K562 (cell line): ENCODE measurements at regions not wholly inside any gene's neighbourhood (a gene's known extent, or its start where the extent isn't known, plus 50 kb on each side); places are given as distances from the start of the nearest gene placed in this dataset.
"Not testable (repeated sequence)": the region's sequence is repeated elsewhere in the genome, so short reads cannot be mapped to it uniquely, and the experiment has no call there.

Experiments
- ATAC-seq: fragments of 200-7000 bp; cut with Tn5 transposase; 3 replicates; pipeline ENCODE4 v1.9.1; 2020; ENCODE audit warnings: moderate library complexity
- BruUV-seq: library from RNA; stranded (reverse); fragments of 400-500 nt; replicated peaks from 2 replicates; lab custom pipeline; 2021; lab: Mats Ljungman, UMichigan
- CTCF ChIA-PET: fragments of 300-600 bp; formaldehyde crosslinking; extraction: SDS; loops from one replicate; lab custom pipeline; 2021; ENCODE audit warnings: low intra/inter-chr PET ratio; lab: Yijun Ruan, JAX
- POLR2A ChIA-PET: fragments of 300-600, 350-650 bp; sonication (Branson Sonifier 250); formaldehyde crosslinking; extraction: SDS; loops from one replicate; lab custom pipeline; 2021; ENCODE audit warnings: antibody characterized with exemption, inconsistent platforms; lab: Yijun Ruan, JAX
- DNase-seq, 4 experiments: peaks; one replicate each; pipeline versions ENCODE4 v3.0.0 to v3.0.0-alpha.2; 2011 to 2018; ENCODE audit warnings: low spot score in 3 of 4, mixed read lengths in 3 of 4; ENCODE audit errors: extremely low read depth in 1 of 4
- FAIRE-seq: peaks from 2 replicates; lab custom pipeline; 2011; peaks lifted over from hg19 to GRCh38; lab: Jason Lieb, UNC
- H2AFZ ChIP-seq: 2 replicates; pipeline ENCODE4 v1.6.0; 2011; ENCODE audit warnings: low read depth, low read length, control low read depth, inconsistent platforms
- H3K27ac ChIP-seq: fragments of 200-600 bp; 3 replicates; pipeline ENCODE4 v1.8.0; 2011; ENCODE audit warnings: low read depth, mild to moderate bottlenecking, control low read depth, inconsistent platforms, low read length, moderate library complexity, mixed read lengths; ENCODE audit errors: extremely low read depth
- H3K27me3 ChIP-seq, 2 experiments: fragments of 300-600 bp in 1 of 2; 2 replicates in 1 of 2; 3 replicates in 1 of 2; pipeline versions ENCODE4 v1.6.0 to v1.8.0; 2011; ENCODE audit warnings: inconsistent platforms in 2 of 2, low read length in 2 of 2, mild to moderate bottlenecking in 1 of 2, mixed read lengths in 1 of 2, moderate library complexity in 1 of 2; ENCODE audit not compliant: control insufficient read depth in 2 of 2, insufficient read depth in 2 of 2
- H3K36me3 ChIP-seq: fragments of 300-600 bp; 3 replicates; pipeline ENCODE4 v1.8.0; 2011; ENCODE audit warnings: mild to moderate bottlenecking, low read length, inconsistent platforms; ENCODE audit not compliant: control insufficient read depth, insufficient read depth
- H3K4me1 ChIP-seq, 2 experiments: fragments of 200-600 bp in 1 of 2; replicated peaks in 1 of 2; 2 replicates in 1 of 2; 3 replicates in 1 of 2; pipeline versions ENCODE4 v1.5.1 to v1.8.0; 2011; ENCODE audit warnings: inconsistent platforms in 2 of 2, low read length in 2 of 2, mild to moderate bottlenecking in 1 of 2, mixed read lengths in 1 of 2, moderate library complexity in 1 of 2; ENCODE audit not compliant: control insufficient read depth in 2 of 2, insufficient read depth in 2 of 2
- H3K4me2 ChIP-seq: 2 replicates; pipeline ENCODE4 v1.6.1; 2011; ENCODE audit warnings: low read length, control low read depth, inconsistent platforms, mixed read lengths; ENCODE audit not compliant: insufficient read depth
- H3K4me3 ChIP-seq: fragments of 200-600 bp; sonication (generic), shearing (Covaris generic); 2 replicates; pipeline ENCODE4 v1.5.1; 2016; ENCODE audit warnings: control low read depth, inconsistent platforms
- H3K79me2 ChIP-seq: fragments of 200-600 bp; 3 replicates; pipeline ENCODE4 v1.8.0; 2011; ENCODE audit warnings: low read length, inconsistent platforms; ENCODE audit not compliant: control insufficient read depth, insufficient read depth
- H3K9ac ChIP-seq, 2 experiments: 2 replicates each; pipeline versions ENCODE4 v1.6.0 to v1.6.1; 2011; ENCODE audit warnings: low read depth in 2 of 2, low read length in 2 of 2, control low read depth in 1 of 2, inconsistent platforms in 1 of 2, mild to moderate bottlenecking in 1 of 2, mixed read lengths in 1 of 2; ENCODE audit not compliant: insufficient read depth in 1 of 2
- H3K9me1 ChIP-seq: one replicate; pipeline ENCODE4 v1.6.0; 2011; ENCODE audit warnings: inconsistent platforms, mild to moderate bottlenecking, low read length, moderate library complexity; ENCODE audit not compliant: control insufficient read depth, insufficient read depth
- H3K9me3 ChIP-seq: replicated peaks from 2 replicates; pipeline ENCODE4 v1.5.1; 2011; ENCODE audit warnings: low read depth, low read length, inconsistent platforms; ENCODE audit not compliant: control insufficient read depth, insufficient read depth
- H4K20me1 ChIP-seq: replicated peaks from 2 replicates; pipeline ENCODE4 v1.6.1; 2011; ENCODE audit warnings: low read length, inconsistent platforms, mixed read lengths; ENCODE audit not compliant: control insufficient read depth, insufficient read depth
- BCOR ChIP-seq: fragments of 450-650 bp; IDR thresholded peaks from 2 replicates; pipeline ENCODE4 v1.6.1; 2016
- E4F1 ChIP-seq: fragments of 250-450 bp; sonication (Bioruptor Pico); IDR thresholded peaks from 2 replicates; pipeline ENCODE4 v1.5.0; 2021; ENCODE audit warnings: mild to moderate bottlenecking, borderline replicate concordance
- HDAC6 ChIP-seq: IDR thresholded peaks from 2 replicates; pipeline ENCODE4 v1.6.1; 2012; ENCODE audit warnings: low read depth, mild to moderate bottlenecking, control low read depth, inconsistent platforms, low read length, moderate library complexity
- KDM1A ChIP-seq, 2 experiments: fragments of 450-650 bp; IDR thresholded peaks; 2 replicates each; pipeline ENCODE4 v1.6.1; 2016; ENCODE audit warnings: mild to moderate bottlenecking in 2 of 2
- KDM2B ChIP-seq: fragments of 250-450 bp; sonication (Bioruptor Pico); IDR thresholded peaks from 2 replicates; pipeline ENCODE4 v1.8.0; 2021; ENCODE audit warnings: mild to moderate bottlenecking, moderate library complexity
- MAFG ChIP-seq: fragments of 450-650 bp; conservative IDR thresholded peaks from 2 replicates; pipeline ENCODE4 v1.6.1; 2016; ENCODE audit warnings: missing genetic modification characterization, missing compliant biosample characterization
- NFATC3 ChIP-seq: fragments of 450-650 bp; IDR thresholded peaks from 2 replicates; pipeline ENCODE4 v1.6.1; 2017; ENCODE audit warnings: mild to moderate bottlenecking
- RBM25 ChIP-seq: fragments of 200-400 bp; formaldehyde crosslinking; IDR thresholded peaks from 2 replicates; pipeline ENCODE4 v1.6.1; 2018; ENCODE audit warnings: low read length, low read depth, moderate library complexity; ENCODE audit not compliant: severe bottlenecking
- ZNF146 ChIP-seq: IDR thresholded peaks from one replicate; pipeline ENCODE4 v1.6.1; 2018; ENCODE audit warnings: missing compliant biosample characterization; ENCODE audit not compliant: unreplicated experiment
- WGBS: fragments of 100-300 bp; shearing (Covaris generic); methylation state at CpG from one replicate; pipeline ENCODE4 v1.1.6; 2016; ENCODE audit warnings: low coverage, mixed read lengths; ENCODE audit not compliant: insufficient coverage; ENCODE audit errors: missing lambda C conversion rate; 5-methylcytosine and 5-hydroxymethylcytosine counted together
- in situ Hi-C: fragments of 300-500 bp; cut with MboI; formaldehyde crosslinking; loops from 4 replicates; pipeline ENCODE4 v1.15.0; 2018; ENCODE audit warnings: inconsistent platforms, mixed read lengths
- intact Hi-C: fragments of 100-400 bp; cut with micrococcal nuclease; formaldehyde crosslinking; loops from 2 replicates; pipeline ENCODE4 v1.14.2; 2022
- TF ChIP-seq, protein P1 (sequence below): fragments of 450-650 bp; IDR thresholded peaks from 2 replicates; pipeline ENCODE4 v1.6.1; 2014; ENCODE audit warnings: low read depth, mild to moderate bottlenecking, moderate library complexity, borderline replicate concordance

DNA sequence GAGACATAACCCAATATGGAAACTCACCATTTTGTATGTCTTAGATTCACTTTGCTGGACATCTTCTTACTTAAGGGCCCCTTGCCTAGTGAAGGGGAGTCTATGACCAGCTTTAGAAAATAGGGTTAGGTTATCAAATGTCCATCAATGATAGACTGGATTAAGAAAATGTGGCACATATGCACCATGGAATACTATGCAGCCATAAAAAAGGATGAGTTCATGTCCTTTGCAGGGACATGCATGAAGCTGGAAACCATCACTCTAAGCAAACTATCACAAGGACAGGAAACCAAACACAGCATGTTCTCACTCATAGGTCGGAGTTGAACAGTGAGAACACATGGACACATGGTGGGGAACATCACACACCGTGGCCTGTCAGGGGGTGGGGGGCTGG, 301.8 kb upstream of the TBL1XR1 start:
- FAIRE-seq, H3K27ac ChIP-seq, H3K9ac ChIP-seq, H3K9me3 ChIP-seq, H2AFZ ChIP-seq, DNase-seq, in situ Hi-C loops: not testable (repeated sequence)
- 0 out of 4 replicates have a peak, but pooled peaks of 1 of the 2 experiments have one; percentile 25 for TF ChIP-seq KDM1A (IDR thresholded peaks at IDR 0.05)
- TF ChIP-seq BCOR = 0 out of 2 replicates have a peak, but pooled peaks have one; percentile 32
- peak; percentile 93 for TF ChIP-seq ZNF146 (CRISPR knock-in tag)
- TF ChIP-seq RBM25 = peak; percentile 53
- TF ChIP-seq, all 486 proteins: peak for 4; not testable (repeated sequence) for 482
- H3K4me2 ChIP-seq, H3K36me3 ChIP-seq, H3K9me1 ChIP-seq, H3K4me3 ChIP-seq, H3K79me2 ChIP-seq, H4K20me1 ChIP-seq, H3K27me3 ChIP-seq, BruUV-seq, CTCF ChIA-PET, ATAC-seq, POLR2A ChIA-PET, intact Hi-C loops, H3K4me1 ChIP-seq: not testable (repeated sequence)
- WGBS = 34% methylated on average over 2 of the region's 2 CpGs

DNA sequence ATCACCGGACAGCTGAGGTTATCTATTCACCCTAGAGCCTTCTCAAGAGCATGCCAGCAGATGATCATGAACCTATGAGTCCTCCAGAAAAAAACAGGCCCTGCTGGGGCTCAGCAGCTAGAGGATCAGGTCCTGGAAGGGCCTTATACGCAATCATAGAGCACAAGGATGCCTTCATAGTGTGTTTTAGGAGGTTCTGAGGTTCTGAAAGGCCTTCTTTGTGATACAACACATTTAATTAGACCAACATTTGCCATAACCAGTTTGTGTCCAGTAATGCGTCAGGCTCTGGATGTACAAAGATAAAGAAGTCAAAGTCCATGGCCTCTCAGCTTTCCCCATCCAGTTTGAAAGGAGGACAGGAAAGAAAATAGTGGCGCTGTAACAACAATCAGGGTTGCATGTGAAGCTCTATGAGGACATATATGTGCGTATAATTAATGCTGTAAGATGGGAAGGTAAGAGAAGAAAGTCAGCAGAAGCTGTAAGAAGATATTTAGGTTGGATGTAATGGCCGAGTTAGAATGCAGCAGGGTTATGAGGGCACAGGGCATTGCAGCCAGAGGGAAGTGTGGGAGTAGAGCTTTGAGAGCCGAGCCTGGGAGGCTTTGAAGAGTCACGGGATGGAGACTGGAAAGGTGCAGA, 302.6 kb upstream of the TBL1XR1 start:
- H3K9me3 ChIP-seq = no peaks in the 10 kb centered on the region
- ChIA-PET CTCF (no interaction called here), POLR2A (no interaction called here)
- DNase-seq (no peak), ATAC-seq (no peak), FAIRE-seq (no peak)
- no peak overlapping the region for H2AFZ ChIP-seq
- no peak overlapping the region for H3K4me2 ChIP-seq
- no peak overlapping the region for H3K27ac ChIP-seq
- 46% methylated on average over 8 of the region's 8 CpGs for WGBS
- no peak overlapping the region for H3K9ac ChIP-seq
- no peaks in the 10 kb centered on the region for H3K36me3 ChIP-seq
- H3K79me2 ChIP-seq = no peaks in the 10 kb centered on the region
- no TSS peak for BruUV-seq
- H3K4me1 ChIP-seq = no peaks in the 10 kb centered on the region
- no peaks in the 10 kb centered on the region for H4K20me1 ChIP-seq
- H3K27me3 ChIP-seq = no peaks in the 10 kb centered on the region
- no peaks in the 10 kb centered on the region for H3K9me1 ChIP-seq
- intact Hi-C loops (no loop called here), in situ Hi-C loops (no loop called here)
- H3K4me3 ChIP-seq = no peak overlapping the region
- no peak for TF ChIP-seq KDM2B
- TF ChIP-seq, protein P1, sequence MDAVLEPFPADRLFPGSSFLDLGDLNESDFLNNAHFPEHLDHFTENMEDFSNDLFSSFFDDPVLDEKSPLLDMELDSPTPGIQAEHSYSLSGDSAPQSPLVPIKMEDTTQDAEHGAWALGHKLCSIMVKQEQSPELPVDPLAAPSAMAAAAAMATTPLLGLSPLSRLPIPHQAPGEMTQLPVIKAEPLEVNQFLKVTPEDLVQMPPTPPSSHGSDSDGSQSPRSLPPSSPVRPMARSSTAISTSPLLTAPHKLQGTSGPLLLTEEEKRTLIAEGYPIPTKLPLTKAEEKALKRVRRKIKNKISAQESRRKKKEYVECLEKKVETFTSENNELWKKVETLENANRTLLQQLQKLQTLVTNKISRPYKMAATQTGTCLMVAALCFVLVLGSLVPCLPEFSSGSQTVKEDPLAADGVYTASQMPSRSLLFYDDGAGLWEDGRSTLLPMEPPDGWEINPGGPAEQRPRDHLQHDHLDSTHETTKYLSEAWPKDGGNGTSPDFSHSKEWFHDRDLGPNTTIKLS = no peak
- no peak for TF ChIP-seq NFATC3
- TF ChIP-seq E4F1 (CRISPR knock-in tag) = no peak
- no peak for TF ChIP-seq HDAC6
- TF ChIP-seq MAFG (tag) = no peak
